ENCODE measurements at regions not wholly inside any gene's neighbourhood (a gene's known extent, or its start where the extent isn't known, plus 50 kb on each side); places are given as distances from the start of the nearest gene placed in this dataset.

- no peaks in the 10 kb centered on the region for H3K9me3 ChIP-seq
- no peak overlapping the region for H3K27ac ChIP-seq
These were observed 89.7 kb upstream of the KDR start for GRCh38 chr4:55215087-55215486.

GRCh38 chr4:55216863-55217635 is 91.7 kb upstream of the KDR start:
- Histone ChIP-seq H3K4me3 (no peak overlapping the region), H3K36me3 (no peaks in the 10 kb centered on the region), H3K27me3 (no peaks in the 10 kb centered on the region), H3K27ac (no peak overlapping the region), H3K4me1 (no peaks in the 10 kb centered on the region), H3K9me3 (no peaks in the 10 kb centered on the region)
- TF ChIP-seq CTCF (IDR thresholded peaks at IDR 0.05) (no peak), EP300 (IDR thresholded peaks at IDR 0.05) (no peak), POLR2AphosphoS5 (IDR thresholded peaks at IDR 0.05) (no peak), POLR2A (IDR thresholded peaks at IDR 0.05) (no peak)
- DNase-seq (ENCODE audit: low spot score in 2 of 2) = no peak
- WGBS = 41% methylated on average over 4 of the region's 4 CpGs

More at GRCh38 chr4:55215087-55215486, 89.7 kb upstream of the KDR start:
- no peak overlapping the region for H3K4me3 ChIP-seq
- DNase-seq (ENCODE audit: low spot score in 2 of 2) = no peak
- H3K4me1 ChIP-seq = no peaks in the 10 kb centered on the region
- 64% methylated on average over 1 of the region's 1 CpG for WGBS
- H3K36me3 ChIP-seq = no peaks in the 10 kb centered on the region
- TF ChIP-seq POLR2AphosphoS5 (IDR thresholded peaks at IDR 0.05) (no peak), CTCF (IDR thresholded peaks at IDR 0.05) (no peak), EP300 (IDR thresholded peaks at IDR 0.05) (no peak), POLR2A (IDR thresholded peaks at IDR 0.05) (no peak)
- no peaks in the 10 kb centered on the region for H3K27me3 ChIP-seq

- WGBS = 68% methylated on average over 5 of the region's 5 CpGs
- H3K4me3 ChIP-seq = no peak overlapping the region
- H3K27ac ChIP-seq = no peak overlapping the region
- no peak for TF ChIP-seq CTCF (IDR thresholded peaks at IDR 0.05)
- TF ChIP-seq POLR2AphosphoS5 (IDR thresholded peaks at IDR 0.05) = no peak
- TF ChIP-seq POLR2A (IDR thresholded peaks at IDR 0.05) = no peak
- no peak for TF ChIP-seq EP300 (IDR thresholded peaks at IDR 0.05)
- H3K27me3 ChIP-seq = no peaks in the 10 kb centered on the region
- H3K9me3 ChIP-seq = no peaks in the 10 kb centered on the region
- H3K36me3 ChIP-seq = no peaks in the 10 kb centered on the region
- H3K4me1 ChIP-seq = no peaks in the 10 kb centered on the region
- no peak for DNase-seq (ENCODE audit: low spot score in 2 of 2)
These were observed 92.6 kb upstream of the KDR start for GRCh38 chr4:55218041-55218440.

DNA sequence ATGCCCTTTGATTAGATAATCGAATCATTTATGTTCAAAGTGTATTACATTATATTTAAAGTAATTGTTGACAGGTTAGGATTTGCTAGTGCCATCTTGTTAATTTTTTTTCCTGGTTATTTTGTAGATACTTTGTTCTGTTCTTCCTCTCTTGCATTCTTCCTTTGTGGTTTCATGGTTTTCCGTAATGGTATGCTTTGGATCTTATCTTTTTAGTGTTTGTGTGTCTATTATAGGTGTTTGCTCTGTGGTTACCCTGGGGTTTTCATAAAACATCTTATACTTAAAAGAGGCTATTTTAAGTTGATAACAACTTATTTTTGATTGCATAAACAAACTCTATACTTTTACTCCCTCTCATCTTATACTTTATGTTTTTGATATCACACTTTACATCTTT is 108.2 kb upstream of the SRD5A3 start:
- Histone ChIP-seq H3K9me3 (no peaks in the 10 kb centered on the region), H3K4me3 (no peak overlapping the region), H3K27me3 (no peaks in the 10 kb centered on the region), H3K27ac (no peak overlapping the region), H3K36me3 (no peaks in the 10 kb centered on the region), H3K4me1 (no peaks in the 10 kb centered on the region)
- no peak for TF ChIP-seq POLR2A (IDR thresholded peaks at IDR 0.05)
- no peak for TF ChIP-seq POLR2AphosphoS5 (IDR thresholded peaks at IDR 0.05)
- no peak for DNase-seq (ENCODE audit: low spot score in 2 of 2)
- WGBS = 80% methylated on average over 2 of the region's 2 CpGs

- Histone ChIP-seq H3K36me3 (no peaks in the 10 kb centered on the region), H3K4me1 (no peaks in the 10 kb centered on the region), H3K4me3 (no peak overlapping the region), H3K9me3 (no peaks in the 10 kb centered on the region), H3K27ac (no peak overlapping the region), H3K27me3 (no peaks in the 10 kb centered on the region)
- TF ChIP-seq POLR2A (IDR thresholded peaks at IDR 0.05) (no peak), EP300 (IDR thresholded peaks at IDR 0.05) (no peak), CTCF (IDR thresholded peaks at IDR 0.05) (no peak), POLR2AphosphoS5 (IDR thresholded peaks at IDR 0.05) (no peak)
- DNase-seq (ENCODE audit: low spot score in 2 of 2) = no peak
- 93% methylated on average over 2 of the region's 2 CpGs for WGBS
These were observed 107.6 kb upstream of the SRD5A3 start for GRCh38 chr4:55238407-55238806.
